Activated CD4-positive, alpha-beta memory T cell treated with anti-CD3 and anti-CD28 coated beads, Interleukin-2, amount 10 ng/mL, durations not matched to agents 7 days and 5 days (primary cell): ENCODE measurements at regions not wholly inside any gene's neighbourhood (a gene's known extent, or its start where the extent isn't known, plus 50 kb on each side); places are given as distances from the start of the nearest gene placed in this dataset.

Experiments used
- CTCF ChIA-PET: fragments of 350-600 bp; sonication (Branson Sonifier 250); formaldehyde crosslinking; loops from one replicate; lab custom pipeline; 2021; ENCODE audit warnings: antibody characterized with exemption, inconsistent platforms; lab: Charles Lee
- POLR2A ChIA-PET: fragments of 350-600 bp; sonication (Branson Sonifier 250); formaldehyde crosslinking; loops from one replicate; lab custom pipeline; 2021; ENCODE audit warnings: antibody characterized with exemption; lab: Charles Lee
- DNase-seq: peaks from one replicate; pipeline ENCODE4 v3.0.0-alpha.2; 2020
- H3K27ac Mint-ChIP-seq: one replicate; pipeline ENCODE4 v1.8.0; 2021; ENCODE audit warnings: mild to moderate bottlenecking, mixed read lengths
- H3K27me3 Mint-ChIP-seq: one replicate; pipeline ENCODE4 v1.8.0; 2021; ENCODE audit warnings: mixed read lengths
- H3K36me3 Mint-ChIP-seq: one replicate; pipeline ENCODE4 v1.8.0; 2021; ENCODE audit warnings: low read depth, mixed read lengths
- H3K4me1 Mint-ChIP-seq: one replicate; pipeline ENCODE4 v1.8.0; 2021; ENCODE audit warnings: mixed read lengths
- H3K4me3 Mint-ChIP-seq: one replicate; pipeline ENCODE4 v1.8.0; 2021; ENCODE audit warnings: mild to moderate bottlenecking, mixed read lengths
- H3K9me3 Mint-ChIP-seq: one replicate; pipeline ENCODE4 v1.8.0; 2021; ENCODE audit warnings: mixed read lengths

DNA sequence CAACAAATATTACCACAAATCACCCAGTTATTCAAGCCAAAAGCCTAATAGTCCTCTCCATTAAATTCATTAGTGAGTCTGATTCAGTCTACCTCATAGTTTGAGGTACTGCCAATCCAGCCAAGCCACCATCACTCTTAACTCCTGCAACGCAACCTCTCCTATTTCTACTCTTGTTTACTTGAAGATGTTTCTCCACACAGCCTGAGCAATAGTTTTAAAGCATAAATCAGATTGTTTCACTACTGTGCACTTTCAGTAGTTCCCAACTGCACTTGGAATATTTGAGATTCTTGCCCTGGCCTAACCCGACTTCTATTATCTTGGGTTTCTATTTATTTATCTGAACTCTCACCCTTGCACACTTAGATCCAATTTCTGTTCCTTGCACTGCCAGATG is 85.5 kb downstream of the YIPF5 start:
- ChIA-PET CTCF (no interaction called here), POLR2A (no interaction called here)
- no peaks in the 10 kb centered on the region for H3K27me3 Mint-ChIP-seq
- no peak overlapping the region for H3K4me3 Mint-ChIP-seq
- no peaks in the 10 kb centered on the region for H3K4me1 Mint-ChIP-seq
- peaks cover 3% of the 10 kb centered on the region for H3K9me3 Mint-ChIP-seq
- no peaks in the 10 kb centered on the region for H3K36me3 Mint-ChIP-seq
- no peak for DNase-seq
- H3K27ac Mint-ChIP-seq = no peak overlapping the region

DNA sequence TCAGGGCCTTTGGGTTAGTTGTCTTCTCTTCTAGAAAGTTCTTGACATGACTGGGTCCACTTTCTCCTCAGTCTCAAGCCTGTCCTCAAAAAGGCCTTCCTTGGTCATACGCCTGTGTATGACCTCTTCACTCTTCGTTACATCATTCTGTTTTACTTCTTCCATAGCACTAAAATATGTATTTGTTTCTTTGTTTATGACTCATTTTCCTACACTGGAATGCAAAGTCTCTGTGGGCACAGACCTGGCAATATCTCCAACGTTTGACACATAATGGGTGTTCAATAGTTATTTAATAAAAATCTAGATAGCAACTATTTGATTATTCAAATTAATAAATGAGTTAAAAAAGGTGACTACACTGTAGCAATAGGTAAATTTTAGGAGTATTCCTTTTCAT is 85.1 kb downstream of the YIPF5 start:
- Mint-ChIP-seq H3K9me3 (peaks cover 3% of the 10 kb centered on the region), H3K36me3 (no peaks in the 10 kb centered on the region), H3K27me3 (no peaks in the 10 kb centered on the region), H3K4me1 (no peaks in the 10 kb centered on the region), H3K27ac (no peak overlapping the region), H3K4me3 (no peak overlapping the region)
- ChIA-PET POLR2A (no interaction called here), CTCF (no interaction called here)
- DNase-seq = no peak

DNA sequence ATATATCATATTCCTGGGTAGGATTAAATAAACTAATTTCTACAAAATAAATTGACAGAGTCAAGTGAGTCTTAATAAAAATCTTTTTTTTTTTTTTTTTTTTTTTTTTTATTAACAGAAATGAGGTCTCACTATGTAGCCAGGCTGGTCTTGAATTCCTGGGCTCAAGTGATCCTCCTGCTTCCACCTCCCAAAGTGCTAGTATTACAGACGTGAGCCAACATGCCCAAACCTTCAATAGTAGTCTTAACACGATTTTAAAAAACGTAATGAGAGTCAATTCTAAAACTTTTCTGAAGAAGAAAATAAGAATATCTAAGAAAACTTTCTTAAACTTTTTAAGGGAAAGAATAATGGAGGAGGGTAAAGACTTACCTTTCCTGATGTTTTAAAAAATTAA is 84.2 kb downstream of the YIPF5 start:
- no peaks in the 10 kb centered on the region for H3K36me3 Mint-ChIP-seq
- no peaks in the 10 kb centered on the region for H3K9me3 Mint-ChIP-seq
- ChIA-PET CTCF (no interaction called here), POLR2A (no interaction called here)
- H3K27ac Mint-ChIP-seq = no peak overlapping the region
- no peaks in the 10 kb centered on the region for H3K4me1 Mint-ChIP-seq
- no peaks in the 10 kb centered on the region for H3K27me3 Mint-ChIP-seq
- no peak overlapping the region for H3K4me3 Mint-ChIP-seq
- DNase-seq = no peak

DNA sequence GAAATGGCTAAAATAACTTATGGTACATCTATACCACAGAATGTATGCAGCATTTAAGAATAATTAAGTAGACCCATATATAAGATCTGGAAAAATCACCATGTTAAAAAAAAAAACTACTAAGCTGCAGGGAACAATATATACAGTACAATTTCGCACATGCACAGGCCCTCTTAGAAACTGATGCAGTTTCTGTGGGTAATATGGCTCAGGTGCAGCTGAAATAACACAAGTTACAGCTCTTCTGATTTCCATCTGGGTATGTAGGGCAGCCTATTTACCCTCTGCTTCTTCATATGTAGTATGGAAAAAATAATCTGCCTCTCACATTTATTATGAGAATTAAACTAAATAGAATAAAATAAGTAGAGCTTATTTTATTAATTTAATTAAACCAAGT is 82.9 kb downstream of the YIPF5 start:
- DNase-seq = no peak
- CTCF ChIA-PET = interaction anchor here (0.8 kb wide), 1 partner anchor 38 kb away, joined by 3 read pairs; no protein-coding TSS in a partner anchor
- Mint-ChIP-seq H3K4me3 (no peak overlapping the region), H3K27me3 (no peaks in the 10 kb centered on the region), H3K4me1 (no peaks in the 10 kb centered on the region), H3K27ac (no peak overlapping the region), H3K9me3 (no peaks in the 10 kb centered on the region), H3K36me3 (no peaks in the 10 kb centered on the region)
- POLR2A ChIA-PET = no interaction called here

DNA sequence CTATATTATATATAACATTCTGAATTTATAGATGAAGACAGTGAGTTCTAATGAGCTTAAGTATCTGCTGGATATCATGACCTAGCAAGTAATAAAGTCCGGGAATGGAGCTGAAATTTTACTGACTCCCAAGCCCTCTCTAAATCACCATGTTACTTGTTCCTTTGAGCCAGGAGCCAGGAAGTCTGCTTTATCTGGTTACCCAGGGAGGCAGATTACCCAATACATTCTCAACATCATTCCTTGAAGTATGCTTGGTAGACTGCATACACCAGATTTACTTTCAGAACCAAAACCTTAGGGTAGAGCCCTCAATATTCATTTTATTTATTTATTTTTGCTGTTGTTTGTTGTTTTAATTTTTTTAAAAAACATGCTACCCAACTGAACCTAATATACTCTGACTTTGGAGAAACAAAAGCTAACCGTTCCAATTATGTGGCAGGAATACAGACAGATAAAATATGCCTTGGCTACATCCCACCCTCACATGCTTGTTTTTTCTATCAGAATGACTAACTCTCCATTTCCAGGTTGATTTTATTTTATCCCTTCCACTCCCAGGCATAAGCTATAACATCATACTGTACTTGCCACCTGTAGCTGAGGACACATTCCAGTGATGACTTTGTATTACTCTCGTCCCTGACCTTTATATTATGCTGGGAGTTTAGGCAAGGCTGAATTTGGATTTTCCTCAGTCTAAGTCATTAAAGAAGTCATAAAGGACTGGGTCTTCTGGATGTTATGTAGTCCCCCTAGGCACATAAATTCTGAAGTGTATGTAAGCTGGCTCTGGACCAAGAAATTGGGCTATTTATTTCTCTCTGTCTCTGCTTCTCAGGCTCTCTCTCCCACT is 82.0 kb downstream of the YIPF5 start:
- H3K4me1 Mint-ChIP-seq = no peaks in the 10 kb centered on the region
- no peaks in the 10 kb centered on the region for H3K9me3 Mint-ChIP-seq
- no peak overlapping the region for H3K27ac Mint-ChIP-seq
- no peak overlapping the region for H3K4me3 Mint-ChIP-seq
- POLR2A ChIA-PET = no interaction called here
- H3K27me3 Mint-ChIP-seq = no peaks in the 10 kb centered on the region
- DNase-seq = no peak
- CTCF ChIA-PET = no interaction called here
- no peaks in the 10 kb centered on the region for H3K36me3 Mint-ChIP-seq

DNA sequence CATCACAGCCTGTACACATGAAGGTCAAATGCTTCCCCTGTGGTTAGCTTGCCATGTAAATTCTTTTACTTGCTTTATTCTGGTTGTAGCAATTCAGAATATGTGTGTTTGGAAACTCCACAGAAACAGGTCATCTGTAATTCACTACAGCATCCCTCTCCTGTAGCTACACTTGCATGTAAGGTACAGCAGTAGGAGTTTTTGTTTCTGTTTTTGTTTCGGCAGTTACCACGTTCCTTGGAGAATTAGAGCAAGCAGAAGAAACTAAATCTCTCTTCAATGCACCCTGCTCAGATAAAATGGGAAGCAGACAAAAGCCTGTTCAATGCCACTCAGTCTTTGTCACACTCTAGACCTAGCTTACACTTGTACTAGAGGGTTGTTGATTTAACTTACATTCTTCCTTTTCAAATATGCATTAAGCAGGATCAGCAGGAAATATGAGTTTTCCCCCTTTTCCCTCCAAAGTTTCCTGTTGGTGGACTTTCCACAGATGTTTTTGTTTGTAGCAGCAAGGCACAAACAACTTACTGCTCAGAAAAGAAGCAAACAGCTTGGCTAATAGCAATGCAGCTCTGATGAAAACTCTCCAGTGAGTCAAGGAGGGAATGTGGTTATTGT is 80.9 kb downstream of the YIPF5 start:
- Mint-ChIP-seq H3K4me1 (peaks cover 4% of the 10 kb centered on the region), H3K27me3 (no peaks in the 10 kb centered on the region), H3K9me3 (no peaks in the 10 kb centered on the region), H3K4me3 (no peak overlapping the region), H3K27ac (no peak overlapping the region), H3K36me3 (no peaks in the 10 kb centered on the region)
- no peak for DNase-seq
- CTCF ChIA-PET = no interaction called here
- POLR2A ChIA-PET = no interaction called here

DNA sequence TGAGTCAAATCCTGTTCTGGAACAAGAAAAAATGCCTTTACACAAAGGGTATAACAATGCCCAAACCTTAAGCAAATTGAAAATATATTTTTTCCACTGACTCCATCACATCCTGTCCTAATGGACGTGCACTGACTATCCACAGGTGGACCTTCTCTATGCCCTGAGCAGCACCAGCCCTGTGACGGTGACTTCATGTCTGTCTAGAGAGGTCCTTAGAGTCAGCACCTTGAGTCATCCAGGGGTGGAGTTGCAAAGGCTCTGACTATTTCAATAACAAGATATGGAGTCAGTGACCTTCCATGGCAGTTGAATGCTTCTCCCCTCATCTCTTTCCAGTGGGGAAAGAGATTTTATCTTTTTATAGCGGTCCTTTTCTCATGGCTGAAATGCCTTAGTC is 78.0 kb downstream of the YIPF5 start:
- H3K27ac Mint-ChIP-seq = no peak overlapping the region
- ChIA-PET POLR2A (no interaction called here), CTCF (no interaction called here)
- DNase-seq = no peak
- H3K4me1 Mint-ChIP-seq = peaks cover 4% of the 10 kb centered on the region
- H3K27me3 Mint-ChIP-seq = no peaks in the 10 kb centered on the region
- H3K36me3 Mint-ChIP-seq = no peaks in the 10 kb centered on the region
- no peaks in the 10 kb centered on the region for H3K9me3 Mint-ChIP-seq
- no peak overlapping the region for H3K4me3 Mint-ChIP-seq

DNA sequence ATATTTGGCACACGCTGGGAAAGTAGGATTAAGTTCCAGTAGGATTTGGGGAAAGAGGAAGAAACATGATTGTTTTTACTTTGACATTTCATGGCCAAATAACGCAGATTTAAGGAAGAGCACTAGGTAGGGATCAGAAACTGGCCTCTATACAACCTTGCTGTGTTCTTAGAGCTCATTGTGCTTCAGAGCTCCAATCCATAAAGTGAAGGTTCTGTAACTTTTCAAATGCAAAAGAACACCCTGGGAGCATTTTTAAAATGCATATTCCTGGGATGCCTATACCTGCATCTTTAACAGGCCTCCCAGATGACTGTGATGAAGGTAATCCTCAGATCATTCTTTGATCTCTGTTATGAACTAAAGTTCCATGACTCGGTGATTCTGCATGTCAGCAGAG is 77.1 kb downstream of the YIPF5 start:
- Mint-ChIP-seq H3K9me3 (no peaks in the 10 kb centered on the region), H3K4me1 (peaks cover 4% of the 10 kb centered on the region), H3K27me3 (no peaks in the 10 kb centered on the region), H3K27ac (no peak overlapping the region), H3K4me3 (no peak overlapping the region), H3K36me3 (no peaks in the 10 kb centered on the region)
- ChIA-PET POLR2A (no interaction called here), CTCF (no interaction called here)
- DNase-seq = no peak

DNA sequence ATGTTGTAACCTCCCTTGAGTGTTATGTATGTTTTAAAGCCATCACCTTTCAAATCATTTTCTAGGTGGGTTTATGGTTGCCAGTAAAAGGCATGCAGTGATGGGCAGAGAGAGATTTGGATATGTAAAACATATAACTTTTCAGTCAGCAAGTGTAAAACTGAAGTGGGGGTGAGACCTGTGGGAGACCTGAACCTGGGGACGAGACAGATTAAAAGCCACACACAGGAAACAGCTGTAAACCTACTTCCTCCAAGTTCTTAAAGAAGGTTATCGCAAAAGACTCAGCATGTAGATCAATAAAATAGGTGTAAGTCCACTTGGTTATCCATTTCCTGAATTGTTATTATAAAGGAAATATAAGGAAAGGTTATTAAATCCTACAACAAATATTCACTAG is 76.6 kb downstream of the YIPF5 start:
- no peak for DNase-seq
- Mint-ChIP-seq H3K9me3 (no peaks in the 10 kb centered on the region), H3K36me3 (no peaks in the 10 kb centered on the region), H3K4me3 (no peak overlapping the region), H3K27ac (no peak overlapping the region), H3K4me1 (peaks cover 4% of the 10 kb centered on the region), H3K27me3 (no peaks in the 10 kb centered on the region)
- ChIA-PET POLR2A (no interaction called here), CTCF (no interaction called here)

DNA sequence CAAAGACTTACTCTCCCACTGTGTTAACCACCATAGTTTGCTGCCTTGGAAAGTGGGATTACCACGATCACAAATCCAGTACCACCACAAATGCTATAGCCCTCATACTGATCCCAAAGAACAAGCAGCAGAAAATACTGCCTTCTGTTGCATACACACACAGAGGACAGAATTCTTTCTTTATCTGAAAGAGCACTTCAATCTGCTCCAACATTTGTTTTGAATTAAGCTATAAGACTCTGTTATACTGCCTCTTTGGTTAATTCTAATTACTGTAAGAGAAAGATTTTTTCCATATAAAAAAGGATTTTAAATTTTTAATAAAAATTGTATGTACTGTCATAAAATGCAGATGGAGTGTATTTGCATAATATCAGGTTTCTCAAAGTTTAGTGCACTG is 69.8 kb downstream of the YIPF5 start:
- no peak overlapping the region for H3K4me3 Mint-ChIP-seq
- no peak overlapping the region for H3K27ac Mint-ChIP-seq
- no peaks in the 10 kb centered on the region for H3K36me3 Mint-ChIP-seq
- ChIA-PET CTCF (no interaction called here), POLR2A (no interaction called here)
- no peak for DNase-seq
- H3K4me1 Mint-ChIP-seq = no peaks in the 10 kb centered on the region
- H3K27me3 Mint-ChIP-seq = no peaks in the 10 kb centered on the region
- H3K9me3 Mint-ChIP-seq = no peaks in the 10 kb centered on the region

DNA sequence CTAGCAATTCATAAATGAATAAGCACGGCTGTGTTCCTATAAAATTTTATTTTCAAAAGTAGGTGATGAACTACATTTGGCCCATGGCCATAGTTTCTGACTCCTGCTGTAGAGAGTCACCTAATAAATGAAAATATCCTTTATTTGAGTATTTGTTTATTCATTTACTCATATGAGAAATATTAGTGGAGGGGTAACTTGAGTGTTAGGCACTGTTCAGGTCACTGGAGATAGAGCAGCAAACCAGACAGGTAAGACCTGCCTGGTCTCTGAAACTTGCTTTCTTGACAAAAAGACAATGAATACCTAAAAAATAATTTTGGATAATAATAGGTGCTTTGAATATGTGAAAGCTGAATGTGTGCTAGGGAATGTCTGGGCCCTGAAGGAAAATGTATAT is 68.8 kb downstream of the YIPF5 start:
- Mint-ChIP-seq H3K4me3 (no peak overlapping the region), H3K9me3 (no peaks in the 10 kb centered on the region), H3K27me3 (no peaks in the 10 kb centered on the region), H3K36me3 (no peaks in the 10 kb centered on the region), H3K4me1 (no peaks in the 10 kb centered on the region), H3K27ac (no peak overlapping the region)
- DNase-seq = no peak
- ChIA-PET CTCF (no interaction called here), POLR2A (no interaction called here)

DNA sequence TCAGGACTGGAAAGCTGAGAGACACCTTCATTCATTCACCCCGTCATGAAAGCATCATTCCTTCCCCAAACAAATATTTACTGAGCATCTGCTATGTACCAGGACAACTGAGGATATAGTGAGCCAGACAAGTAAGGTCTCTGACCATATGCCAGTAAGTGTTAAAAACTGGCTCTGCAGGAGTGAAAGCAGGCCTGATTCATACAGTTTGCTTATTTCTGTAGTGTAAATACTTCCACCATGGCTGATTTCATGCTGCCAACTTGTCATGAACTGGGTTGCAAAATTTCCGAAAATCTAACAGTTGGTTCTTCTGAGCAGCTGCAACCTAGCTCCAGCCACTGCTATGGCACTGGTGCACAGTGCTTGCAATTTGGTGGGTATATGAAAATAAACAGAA is 68.1 kb downstream of the YIPF5 start:
- Mint-ChIP-seq H3K27ac (no peak overlapping the region), H3K36me3 (no peaks in the 10 kb centered on the region), H3K9me3 (no peaks in the 10 kb centered on the region), H3K27me3 (no peaks in the 10 kb centered on the region), H3K4me1 (no peaks in the 10 kb centered on the region), H3K4me3 (no peak overlapping the region)
- ChIA-PET CTCF (no interaction called here), POLR2A (no interaction called here)
- DNase-seq = no peak

DNA sequence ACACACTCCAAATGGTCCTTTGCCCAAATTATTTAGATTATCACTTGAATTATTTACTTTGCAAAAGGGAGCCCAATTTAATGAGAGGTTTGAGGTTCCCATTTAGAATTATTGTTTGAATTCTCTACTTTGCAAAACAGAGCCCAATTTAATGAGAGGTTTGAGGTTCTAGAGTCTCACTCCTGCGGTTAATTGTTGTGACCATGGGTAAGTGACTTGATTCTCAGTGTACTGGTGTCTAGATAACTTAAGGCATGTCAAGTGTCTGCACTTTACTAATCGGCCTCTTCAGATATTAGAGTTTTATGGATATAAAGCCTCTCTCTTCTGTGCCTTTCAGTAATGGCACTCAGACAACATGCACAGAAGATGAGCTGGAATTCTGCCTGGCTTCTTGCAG is 67.5 kb downstream of the YIPF5 start:
- Mint-ChIP-seq H3K4me1 (no peaks in the 10 kb centered on the region), H3K27me3 (no peaks in the 10 kb centered on the region), H3K9me3 (no peaks in the 10 kb centered on the region), H3K4me3 (no peak overlapping the region), H3K27ac (no peak overlapping the region), H3K36me3 (no peaks in the 10 kb centered on the region)
- no peak for DNase-seq
- ChIA-PET POLR2A (no interaction called here), CTCF (no interaction called here)
